Endothelial cell of umbilical vein (primary cell): ENCODE measurements at regions not wholly inside any gene's neighbourhood (a gene's known extent, or its start where the extent isn't known, plus 50 kb on each side); places are given as distances from the start of the nearest gene placed in this dataset.

Source experiments
- BruUV-seq: library from RNA; stranded (reverse); fragments of 400-500 nt; replicated peaks from 2 replicates; lab custom pipeline; 2021; lab: Mats Ljungman, UMichigan
- CTCF ChIA-PET: fragments of 300-600, 350-600 bp; sonication (Branson Sonifier 250); formaldehyde crosslinking; loops from one replicate; lab custom pipeline; 2021; ENCODE audit warnings: antibody characterized with exemption, inconsistent platforms; lab: Charles Lee
- POLR2A ChIA-PET: fragments of 300-600, 350-600 bp; sonication (Branson Sonifier 250); formaldehyde crosslinking; loops from one replicate; lab custom pipeline; 2021; ENCODE audit warnings: antibody characterized with exemption, inconsistent platforms; lab: Charles Lee
- DNase-seq: peaks from one replicate; pipeline ENCODE4 v3.0.0-alpha.2; 2011; ENCODE audit warnings: low read depth, low spot score
- FAIRE-seq: peaks from 2 replicates; lab custom pipeline; 2011; peaks lifted over from hg19 to GRCh38; lab: Jason Lieb, UNC
- H2AFZ ChIP-seq: 2 replicates; pipeline ENCODE4 v1.6.0; 2012; ENCODE audit warnings: low read depth, low read length, control low read depth, inconsistent platforms
- H3K27ac ChIP-seq: 2 replicates; pipeline ENCODE4 v1.5.1; 2011; ENCODE audit warnings: low read depth, mild to moderate bottlenecking, control low read depth, low read length, moderate library complexity; ENCODE audit not compliant: insufficient read depth
- H3K27me3 ChIP-seq, 2 experiments: 2 replicates each; pipeline versions ENCODE4 v1.6.0 to v1.6.1; 2011; ENCODE audit warnings: low read length in 2 of 2, mixed read lengths in 1 of 2; ENCODE audit not compliant: control insufficient read depth in 2 of 2, insufficient read depth in 2 of 2
- H3K36me3 ChIP-seq, 2 experiments: 2 replicates in 1 of 2; 3 replicates in 1 of 2; pipeline ENCODE4 v1.5.1; 2011; ENCODE audit warnings: low read length in 2 of 2, mild to moderate bottlenecking in 1 of 2, moderate library complexity in 1 of 2; ENCODE audit not compliant: control insufficient read depth in 2 of 2, insufficient read depth in 2 of 2; ENCODE audit errors: extremely low read depth in 1 of 2
- H3K4me1 ChIP-seq: 3 replicates; pipeline ENCODE4 v1.5.1; 2011; ENCODE audit warnings: mild to moderate bottlenecking, low read length; ENCODE audit not compliant: control insufficient read depth, insufficient read depth; ENCODE audit errors: extremely low read depth
- H3K4me2 ChIP-seq: 2 replicates; pipeline ENCODE4 v1.6.1; 2011; ENCODE audit warnings: low read length, control low read depth, mixed read lengths; ENCODE audit not compliant: insufficient read depth
- H3K4me3 ChIP-seq, 3 experiments: fragments of 200-600 bp in 1 of 3; sonication (generic), shearing (Covaris generic) in 1 of 3; replicated peaks in 1 of 3; 2 replicates each; pipeline ENCODE4 v1.5.1; 2011 to 2016; ENCODE audit warnings: control low read depth in 3 of 3, low read length in 3 of 3, mild to moderate bottlenecking in 2 of 3, inconsistent platforms in 1 of 3, low read depth in 1 of 3, moderate library complexity in 1 of 3; ENCODE audit not compliant: insufficient read depth in 1 of 3
- H3K79me2 ChIP-seq: 2 replicates; pipeline ENCODE4 v1.6.0; 2012; ENCODE audit warnings: low read length, inconsistent platforms; ENCODE audit not compliant: control insufficient read depth, insufficient read depth
- H3K9ac ChIP-seq: replicated peaks from 2 replicates; pipeline ENCODE3; 2011; ENCODE audit warnings: low read length, control low read depth; ENCODE audit not compliant: insufficient read depth; ENCODE audit errors: extremely low read depth
- H3K9me1 ChIP-seq: replicated peaks from 3 replicates; pipeline ENCODE4 v1.6.0; 2011; ENCODE audit warnings: mild to moderate bottlenecking, low read length; ENCODE audit not compliant: control insufficient read depth, insufficient read depth; ENCODE audit errors: extremely low read depth
- H3K9me3 ChIP-seq: replicated peaks from 2 replicates; pipeline ENCODE4 v1.5.1; 2012; ENCODE audit warnings: low read length, inconsistent platforms; ENCODE audit not compliant: control insufficient read depth, insufficient read depth
- H4K20me1 ChIP-seq: replicated peaks from 2 replicates; pipeline ENCODE3; 2011; ENCODE audit warnings: mild to moderate bottlenecking, low read length; ENCODE audit not compliant: control insufficient read depth, insufficient read depth; ENCODE audit errors: extremely low read depth
- FOS ChIP-seq: IDR thresholded peaks from 2 replicates; pipeline ENCODE4 v1.6.1; 2011; ENCODE audit warnings: mild to moderate bottlenecking, low read length, moderate library complexity, borderline replicate concordance; ENCODE audit not compliant: insufficient read depth
- GATA2 ChIP-seq: IDR thresholded peaks from 2 replicates; pipeline ENCODE4 v1.7.0; 2011; ENCODE audit warnings: low read depth, mild to moderate bottlenecking, moderate library complexity, mixed read lengths, low read length; ENCODE audit not compliant: insufficient read length, insufficient read depth
- MYC ChIP-seq: IDR thresholded peaks from one replicate; pipeline ENCODE4 v1.6.1; 2011; ENCODE audit warnings: mild to moderate bottlenecking, low read depth, low read length
- POLR2A ChIP-seq: IDR thresholded peaks from 2 replicates; pipeline ENCODE4 v1.6.1; 2012; ENCODE audit warnings: low read depth, mild to moderate bottlenecking, control low read depth, low read length
- POLR2AphosphoS5 ChIP-seq: IDR thresholded peaks from 2 replicates; pipeline ENCODE4 v1.6.1; 2012; ENCODE audit warnings: low read depth, mild to moderate bottlenecking, control low read depth, low read length, moderate library complexity; ENCODE audit not compliant: insufficient read depth
- dilution Hi-C: fragments of 300-500 bp; cut with MboI; formaldehyde crosslinking; loops from one replicate; pipeline ENCODE4 v1.15.0; 2019; ENCODE audit warnings: low sequenced_read_pairs; ENCODE audit not compliant: extremely low pct_ligation_motif_present
- intact Hi-C: fragments of 100-400 bp; cut with micrococcal nuclease; formaldehyde crosslinking; loops from one replicate; pipeline ENCODE4 v1.10.0; 2022
- TF ChIP-seq, protein P1 (sequence below): IDR thresholded peaks from 2 replicates; pipeline ENCODE4 v1.6.1; 2011; ENCODE audit not compliant: insufficient read depth, insufficient read length
- TF ChIP-seq, protein P2 (sequence below), 2 donors: IDR thresholded peaks; 1 replicate in 1 of 2; 2 replicates in 1 of 2; pipeline ENCODE4 v1.5.1; 2011; ENCODE audit warnings: low read length in 2 of 2, mild to moderate bottlenecking in 2 of 2, moderate library complexity in 2 of 2, control low read depth in 1 of 2, inconsistent platforms in 1 of 2, low read depth in 1 of 2; ENCODE audit not compliant: insufficient read depth in 1 of 2; ENCODE audit errors: extremely low read depth in 1 of 2

DNA sequence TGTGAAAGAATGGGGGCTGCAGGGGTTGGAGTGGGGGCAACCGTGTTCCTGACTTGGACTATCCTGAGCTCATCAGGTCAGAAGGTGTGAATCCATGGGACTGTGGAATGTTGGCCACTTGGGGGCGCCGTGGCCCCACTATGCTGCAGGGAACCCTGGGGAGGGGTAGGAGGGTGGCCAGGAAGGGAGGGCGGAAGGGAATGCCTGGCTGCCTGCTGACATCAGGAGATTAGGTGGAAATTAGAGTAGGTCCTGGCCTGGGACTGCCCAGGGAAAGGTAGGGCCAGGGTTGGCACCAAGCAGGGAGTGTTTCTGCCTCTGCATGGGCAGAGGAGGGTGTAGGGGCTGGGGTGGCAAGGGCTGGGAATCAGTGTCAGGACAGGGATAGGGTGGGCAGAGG is 65.8 kb upstream of the PRSS58 start:
- FAIRE-seq, result no peak
- Histone ChIP-seq H3K4me3 (no peak overlapping the region), H3K9ac (no peak overlapping the region), H3K9me1 (no peaks in the 10 kb centered on the region), H3K36me3 (no peaks in the 10 kb centered on the region), H3K27ac (no peak overlapping the region), H2AFZ (no peak overlapping the region), H3K79me2 (no peaks in the 10 kb centered on the region), H3K27me3 (no peaks in the 10 kb centered on the region), H3K9me3 (no peaks in the 10 kb centered on the region), H3K4me2 (no peak overlapping the region), H3K4me1 (no peaks in the 10 kb centered on the region), H4K20me1 (no peaks in the 10 kb centered on the region)
- POLR2A ChIA-PET, result interaction anchor here (0.6 kb wide), 1 partner anchor 19 kb away, joined by 3 read pairs; no protein-coding TSS in a partner anchor
- TF ChIP-seq, protein P1, sequence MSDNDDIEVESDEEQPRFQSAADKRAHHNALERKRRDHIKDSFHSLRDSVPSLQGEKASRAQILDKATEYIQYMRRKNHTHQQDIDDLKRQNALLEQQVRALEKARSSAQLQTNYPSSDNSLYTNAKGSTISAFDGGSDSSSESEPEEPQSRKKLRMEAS, result no peak
- TF ChIP-seq POLR2AphosphoS5 (no peak), MYC (no peak), FOS (no peak), GATA2 (no peak), POLR2A (no peak)
- TF ChIP-seq, protein P2, sequence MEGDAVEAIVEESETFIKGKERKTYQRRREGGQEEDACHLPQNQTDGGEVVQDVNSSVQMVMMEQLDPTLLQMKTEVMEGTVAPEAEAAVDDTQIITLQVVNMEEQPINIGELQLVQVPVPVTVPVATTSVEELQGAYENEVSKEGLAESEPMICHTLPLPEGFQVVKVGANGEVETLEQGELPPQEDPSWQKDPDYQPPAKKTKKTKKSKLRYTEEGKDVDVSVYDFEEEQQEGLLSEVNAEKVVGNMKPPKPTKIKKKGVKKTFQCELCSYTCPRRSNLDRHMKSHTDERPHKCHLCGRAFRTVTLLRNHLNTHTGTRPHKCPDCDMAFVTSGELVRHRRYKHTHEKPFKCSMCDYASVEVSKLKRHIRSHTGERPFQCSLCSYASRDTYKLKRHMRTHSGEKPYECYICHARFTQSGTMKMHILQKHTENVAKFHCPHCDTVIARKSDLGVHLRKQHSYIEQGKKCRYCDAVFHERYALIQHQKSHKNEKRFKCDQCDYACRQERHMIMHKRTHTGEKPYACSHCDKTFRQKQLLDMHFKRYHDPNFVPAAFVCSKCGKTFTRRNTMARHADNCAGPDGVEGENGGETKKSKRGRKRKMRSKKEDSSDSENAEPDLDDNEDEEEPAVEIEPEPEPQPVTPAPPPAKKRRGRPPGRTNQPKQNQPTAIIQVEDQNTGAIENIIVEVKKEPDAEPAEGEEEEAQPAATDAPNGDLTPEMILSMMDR (IDR thresholded peaks at IDR 0.05; ENCODE audit: extremely low read depth in 1 of 2, insufficient read depth in 1 of 2, low read depth in 1 of 2, low read length in 2 of 2), result peak in 1 of 2 donors; percentile 33
- dilution Hi-C loops, result no loop called here
- DNase-seq, result no peak
- no TSS peak for BruUV-seq
- intact Hi-C loops, result loop anchor here (10.0 kb wide), 1 partner anchor 569 kb away; no protein-coding TSS in a partner anchor
- CTCF ChIA-PET, result interaction anchor here (0.6 to 1.5 kb wide), 4 partner anchors 9 to 827 kb away, joined by 3 to 10 read pairs (median 6); no protein-coding TSS in a partner anchor
